ENCODE measurements at regions not wholly inside any gene's neighbourhood (a gene's known extent, or its start where the extent isn't known, plus 50 kb on each side); places are given as distances from the start of the nearest gene placed in this dataset.

DNA sequence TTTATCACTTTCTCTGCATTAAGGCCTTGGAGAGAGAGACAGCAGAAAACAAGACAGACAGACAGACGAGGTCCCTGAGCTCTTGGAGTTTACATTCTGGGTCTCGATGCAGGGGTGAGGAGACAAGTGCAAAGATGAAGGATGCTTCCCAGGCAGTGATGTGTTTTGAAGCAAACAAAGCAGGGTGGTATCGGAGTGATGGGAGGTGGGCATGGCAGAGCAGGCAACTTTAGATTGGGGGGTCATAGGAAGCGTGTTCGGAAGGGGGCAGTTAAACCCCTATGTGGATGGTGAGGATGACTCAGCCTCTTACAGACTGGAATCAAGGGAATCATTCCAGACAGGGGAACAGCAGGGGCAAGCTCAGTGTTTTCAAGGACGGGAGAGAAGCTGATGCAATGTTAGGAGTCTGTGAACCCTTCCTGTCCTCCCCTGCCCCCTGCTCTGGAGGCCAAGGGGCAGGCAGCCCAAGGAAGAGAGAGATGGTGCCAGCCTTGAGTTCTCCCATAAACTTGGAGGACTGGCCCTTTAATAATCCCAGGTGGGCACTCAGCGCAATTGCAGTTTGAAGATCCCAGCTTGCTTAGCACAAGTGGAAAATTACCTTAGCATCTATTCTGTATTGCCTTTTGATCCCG, 180.2 kb downstream of the CHST1 start:
- H3K27me3 ChIP-seq, result peaks cover 0 to 6% (median 4%) of the 10 kb centered on the region in 3 donors
- no peak for DNase-seq
- no peak for ATAC-seq
- no peak for TF ChIP-seq POLR2A (IDR thresholded peaks at IDR 0.05)
- TF ChIP-seq, protein P1, sequence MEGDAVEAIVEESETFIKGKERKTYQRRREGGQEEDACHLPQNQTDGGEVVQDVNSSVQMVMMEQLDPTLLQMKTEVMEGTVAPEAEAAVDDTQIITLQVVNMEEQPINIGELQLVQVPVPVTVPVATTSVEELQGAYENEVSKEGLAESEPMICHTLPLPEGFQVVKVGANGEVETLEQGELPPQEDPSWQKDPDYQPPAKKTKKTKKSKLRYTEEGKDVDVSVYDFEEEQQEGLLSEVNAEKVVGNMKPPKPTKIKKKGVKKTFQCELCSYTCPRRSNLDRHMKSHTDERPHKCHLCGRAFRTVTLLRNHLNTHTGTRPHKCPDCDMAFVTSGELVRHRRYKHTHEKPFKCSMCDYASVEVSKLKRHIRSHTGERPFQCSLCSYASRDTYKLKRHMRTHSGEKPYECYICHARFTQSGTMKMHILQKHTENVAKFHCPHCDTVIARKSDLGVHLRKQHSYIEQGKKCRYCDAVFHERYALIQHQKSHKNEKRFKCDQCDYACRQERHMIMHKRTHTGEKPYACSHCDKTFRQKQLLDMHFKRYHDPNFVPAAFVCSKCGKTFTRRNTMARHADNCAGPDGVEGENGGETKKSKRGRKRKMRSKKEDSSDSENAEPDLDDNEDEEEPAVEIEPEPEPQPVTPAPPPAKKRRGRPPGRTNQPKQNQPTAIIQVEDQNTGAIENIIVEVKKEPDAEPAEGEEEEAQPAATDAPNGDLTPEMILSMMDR (IDR thresholded peaks at IDR 0.05 in 4 of 5, conservative IDR thresholded peaks at IDR 0.05 in 1 of 5), result no peak
- H3K4me1 ChIP-seq, result no peaks in the 10 kb centered on the region
- no peaks in the 10 kb centered on the region for H3K9me3 ChIP-seq
- in situ Hi-C loops (cut with MboI; ENCODE audit: low sequenced_read_pairs in 4 of 4) (no loop called here), intact Hi-C loops (cut with DNase I; ENCODE audit: low total_unique reads) (no loop called here)
- no peak overlapping the region for H3K27ac ChIP-seq
- H3K36me3 ChIP-seq, result no peaks in the 10 kb centered on the region
- H3K4me3 ChIP-seq, result no peak overlapping the region

DNA sequence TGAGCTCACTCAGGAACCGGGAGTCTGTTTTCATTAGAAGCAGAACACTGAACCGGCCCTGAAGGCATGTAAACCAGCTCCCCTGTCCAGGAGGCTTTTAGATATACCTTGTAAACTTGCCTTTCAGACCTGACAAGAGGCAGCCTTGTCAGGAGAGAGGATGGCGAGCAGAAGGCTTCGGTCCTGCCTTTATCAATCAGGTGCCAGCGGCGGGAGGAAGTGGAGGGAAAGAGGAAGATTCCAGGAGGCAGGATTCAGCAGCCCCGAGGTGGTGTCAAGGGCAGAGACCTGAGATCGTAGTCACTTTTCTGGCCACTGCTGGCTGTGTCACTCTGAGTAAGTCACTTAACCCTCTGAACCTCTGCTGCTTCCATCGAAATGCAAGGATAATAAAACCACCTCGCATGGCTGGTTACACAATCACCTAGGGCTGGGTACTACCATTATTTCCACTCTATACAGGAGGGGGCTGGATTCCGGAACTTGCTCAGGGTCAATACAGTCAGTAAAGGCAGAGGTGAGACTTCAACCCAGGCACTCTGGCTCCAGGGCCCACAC, 181.0 kb downstream of the CHST1 start:
- DNase-seq (no peak), ATAC-seq (no peak)
- H3K4me3 ChIP-seq, result no peak overlapping the region
- H3K4me1 ChIP-seq, result no peaks in the 10 kb centered on the region
- TF ChIP-seq, protein P1 (IDR thresholded peaks at IDR 0.05 in 4 of 5, conservative IDR thresholded peaks at IDR 0.05 in 1 of 5), result no peak
- TF ChIP-seq POLR2A (IDR thresholded peaks at IDR 0.05), result no peak
- no peaks in the 10 kb centered on the region for H3K9me3 ChIP-seq
- H3K36me3 ChIP-seq, result no peaks in the 10 kb centered on the region
- in situ Hi-C loops (cut with MboI; ENCODE audit: low sequenced_read_pairs in 4 of 4), result no loop called here
- H3K27me3 ChIP-seq, result peaks cover 0 to 6% (median 4%) of the 10 kb centered on the region in 3 donors
- intact Hi-C loops (cut with DNase I; ENCODE audit: low total_unique reads), result no loop called here
- H3K27ac ChIP-seq, result no peak overlapping the region

DNA sequence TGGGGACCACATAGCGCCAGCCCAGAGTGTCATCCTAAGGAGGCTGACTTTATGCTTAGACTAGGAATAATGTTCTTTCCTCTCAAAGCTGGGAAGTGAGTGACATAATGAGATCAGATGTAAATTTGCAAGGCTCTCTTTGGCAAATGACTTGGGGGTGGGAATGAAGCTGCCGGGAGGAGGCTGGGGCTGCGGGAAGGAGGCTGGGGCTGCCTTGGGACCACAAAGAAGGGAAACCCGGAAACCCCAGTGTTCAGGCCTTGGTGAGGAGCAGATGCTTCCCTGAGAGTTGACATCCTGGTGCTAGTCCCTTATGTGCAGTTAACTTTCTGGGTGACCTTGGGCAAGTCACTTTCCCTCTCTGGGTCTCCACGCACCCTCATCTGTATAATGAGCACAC, 182.0 kb downstream of the CHST1 start:
- ATAC-seq, result no peak
- peaks cover 0 to 6% (median 4%) of the 10 kb centered on the region in 3 donors for H3K27me3 ChIP-seq
- no peaks in the 10 kb centered on the region for H3K36me3 ChIP-seq
- TF ChIP-seq, protein P1 (IDR thresholded peaks at IDR 0.05 in 4 of 5, conservative IDR thresholded peaks at IDR 0.05 in 1 of 5), result no peak
- TF ChIP-seq POLR2A (IDR thresholded peaks at IDR 0.05), result no peak
- no peak overlapping the region for H3K4me3 ChIP-seq
- intact Hi-C loops (cut with DNase I; ENCODE audit: low total_unique reads) (no loop called here), in situ Hi-C loops (cut with MboI; ENCODE audit: low sequenced_read_pairs in 4 of 4) (no loop called here)
- no peaks in the 10 kb centered on the region for H3K4me1 ChIP-seq
- no peak for DNase-seq
- no peak overlapping the region for H3K27ac ChIP-seq
- H3K9me3 ChIP-seq, result no peaks in the 10 kb centered on the region

DNA sequence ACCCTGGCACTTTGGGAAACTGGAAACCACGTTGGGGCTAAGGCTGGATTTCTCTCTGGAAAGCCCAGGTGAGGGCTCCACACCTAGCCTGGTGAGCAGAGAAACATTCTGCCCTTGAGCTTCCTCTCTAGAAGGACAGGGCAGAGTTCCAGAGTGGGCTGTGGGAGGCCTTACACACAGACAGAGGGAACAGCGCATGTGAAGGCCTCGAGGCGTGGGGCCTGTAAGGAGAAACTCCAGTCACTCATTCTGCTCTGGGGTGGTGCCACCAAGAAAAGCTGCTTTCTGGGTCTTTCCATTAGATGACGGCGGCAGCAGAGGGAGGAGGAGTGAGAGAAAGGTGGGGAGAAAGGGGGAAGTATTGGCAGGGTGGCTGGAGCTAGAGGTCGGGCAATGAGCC, 183.1 kb downstream of the CHST1 start:
- ATAC-seq, result no peak
- H3K27me3 ChIP-seq, result peaks cover 0 to 4% (median 4%) of the 10 kb centered on the region in 3 donors

More for the DNA sequence above, 183.1 kb downstream of the CHST1 start:
- TF ChIP-seq POLR2A (IDR thresholded peaks at IDR 0.05), result no peak
- TF ChIP-seq, protein P1 (IDR thresholded peaks at IDR 0.05 in 4 of 5, conservative IDR thresholded peaks at IDR 0.05 in 1 of 5), result no peak
- H3K27ac ChIP-seq, result no peak overlapping the region
- in situ Hi-C loops (cut with MboI; ENCODE audit: low sequenced_read_pairs in 4 of 4) (no loop called here), intact Hi-C loops (cut with DNase I; ENCODE audit: low total_unique reads) (no loop called here)
- DNase-seq, result no peak
- H3K9me3 ChIP-seq, result no peaks in the 10 kb centered on the region
- H3K4me1 ChIP-seq, result no peaks in the 10 kb centered on the region
- no peaks in the 10 kb centered on the region for H3K36me3 ChIP-seq
- no peak overlapping the region for H3K4me3 ChIP-seq
